ENCODE measurements at regions not wholly inside any gene's neighbourhood (a gene's known extent, or its start where the extent isn't known, plus 50 kb on each side); places are given as distances from the start of the nearest gene placed in this dataset.

GRCh38 chr5:175374166-175374875 is 69.7 kb downstream of the DRD1 start:
- TF ChIP-seq POLR2A (IDR thresholded peaks at IDR 0.05) (no peak), EP300 (IDR thresholded peaks at IDR 0.05) (no peak)

Data from ovary (tissue), 1 donor.